ENCODE measurements at regions not wholly inside any gene's neighbourhood (a gene's known extent, or its start where the extent isn't known, plus 50 kb on each side); places are given as distances from the start of the nearest gene placed in this dataset.
"Not testable (repeated sequence)": the region's sequence is repeated elsewhere in the genome, so short reads cannot be mapped to it uniquely, and the experiment has no call there.

DNA sequence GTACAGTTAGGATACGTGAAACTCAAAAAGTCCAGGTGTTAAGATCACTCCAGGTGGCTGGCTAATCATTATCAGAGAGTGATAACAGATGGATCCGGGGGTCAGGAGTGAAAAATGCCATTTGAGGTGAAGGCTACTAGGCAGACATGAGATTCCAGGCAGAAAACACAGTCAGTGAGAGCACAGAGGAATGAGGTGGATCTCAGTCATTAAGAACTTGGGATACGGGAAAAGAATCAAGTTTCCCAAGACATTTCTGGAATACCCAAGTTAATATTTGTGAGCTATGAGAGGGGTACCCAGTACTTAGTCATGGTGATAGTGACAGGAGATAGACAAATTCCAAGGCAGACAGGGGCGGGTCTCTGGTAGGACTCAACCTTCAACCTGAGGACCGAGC lies 94.6 kb upstream of the ALG10B start (continued):
- TF ChIP-seq, protein P1, sequence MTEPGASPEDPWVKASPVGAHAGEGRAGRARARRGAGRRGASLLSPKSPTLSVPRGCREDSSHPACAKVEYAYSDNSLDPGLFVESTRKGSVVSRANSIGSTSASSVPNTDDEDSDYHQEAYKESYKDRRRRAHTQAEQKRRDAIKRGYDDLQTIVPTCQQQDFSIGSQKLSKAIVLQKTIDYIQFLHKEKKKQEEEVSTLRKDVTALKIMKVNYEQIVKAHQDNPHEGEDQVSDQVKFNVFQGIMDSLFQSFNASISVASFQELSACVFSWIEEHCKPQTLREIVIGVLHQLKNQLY (CRISPR knock-in tag; IDR thresholded peaks at IDR 0.05) = no peak
- TF ChIP-seq ELF4 (CRISPR knock-in tag; IDR thresholded peaks at IDR 0.05; ENCODE audit: low read depth) = no peak
- TF ChIP-seq SOX15 (CRISPR knock-in tag; IDR thresholded peaks at IDR 0.05) = no peak
- TF ChIP-seq GABPB1 (CRISPR knock-in tag; IDR thresholded peaks at IDR 0.05) = no peak
- TF ChIP-seq, protein P2, sequence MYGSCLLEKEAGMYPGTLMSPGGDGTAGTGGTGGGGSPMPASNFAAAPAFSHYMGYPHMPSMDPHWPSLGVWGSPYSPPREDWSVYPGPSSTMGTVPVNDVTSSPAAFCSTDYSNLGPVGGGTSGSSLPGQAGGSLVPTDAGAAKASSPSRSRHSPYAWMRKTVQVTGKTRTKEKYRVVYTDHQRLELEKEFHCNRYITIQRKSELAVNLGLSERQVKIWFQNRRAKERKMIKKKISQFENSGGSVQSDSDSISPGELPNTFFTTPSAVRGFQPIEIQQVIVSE (CRISPR knock-in tag; IDR thresholded peaks at IDR 0.05; ENCODE audit: borderline replicate concordance) = no peak
- TF ChIP-seq GRHL2 (CRISPR knock-in tag; IDR thresholded peaks at IDR 0.05; ENCODE audit: insufficient replicate concordance, severe bottlenecking) = no peak

DNA sequence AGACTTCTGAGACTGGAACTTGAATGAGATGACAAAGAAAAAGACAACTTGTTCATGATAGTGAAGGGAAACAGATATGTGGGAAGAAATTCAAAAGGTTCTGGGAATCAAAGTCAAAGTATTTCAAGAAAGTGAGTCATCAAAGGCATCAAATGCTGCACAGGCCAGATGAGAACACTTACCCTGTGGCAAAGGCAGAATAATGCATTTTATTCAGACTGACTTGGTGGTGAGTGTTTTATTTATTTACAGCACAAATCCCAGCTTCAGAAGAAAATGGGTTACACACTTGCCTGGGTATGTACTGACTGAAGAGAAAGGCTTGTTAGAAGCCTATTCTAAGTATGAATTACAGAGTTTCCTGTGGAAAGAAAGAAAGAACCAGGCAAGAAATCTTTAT lies 78.2 kb upstream of the ALG10B start:
- CTCF ChIA-PET; H3K27me3 Mint-ChIP-seq (ENCODE audit: low read depth); ATAC-seq; H3K27ac Mint-ChIP-seq; DNase-seq (ENCODE audit: low spot score); POLR2A ChIA-PET; H3K4me1 Mint-ChIP-seq; H3K4me3 Mint-ChIP-seq: not testable (repeated sequence)
- H3K36me3 Mint-ChIP-seq = peaks cover 72% of the 10 kb centered on the region
- H3K9me3 Mint-ChIP-seq = peaks cover 89% of the 10 kb centered on the region

DNA sequence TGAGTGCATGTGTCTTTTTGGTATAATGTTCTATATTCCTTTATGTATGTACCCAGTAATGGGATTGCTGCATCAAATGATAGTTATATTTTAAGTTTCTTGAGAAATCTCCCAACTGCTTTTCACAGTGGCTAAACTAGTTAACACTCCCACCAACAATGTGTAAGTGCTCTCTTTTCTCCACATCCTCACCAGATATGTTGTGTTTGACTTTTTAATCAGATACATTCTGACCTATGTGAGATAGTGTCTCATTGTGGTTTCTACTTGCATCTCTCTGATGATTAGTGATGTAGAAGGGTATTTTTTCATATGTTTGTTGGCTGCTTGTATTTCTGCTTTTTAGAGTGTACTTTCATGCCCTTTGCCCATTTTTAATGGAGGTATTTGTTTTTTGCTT lies 62.8 kb upstream of the ALG10B start:
- H3K27ac Mint-ChIP-seq = no peak overlapping the region
- H3K4me3 Mint-ChIP-seq = no peak overlapping the region
- TF ChIP-seq, protein P3, sequence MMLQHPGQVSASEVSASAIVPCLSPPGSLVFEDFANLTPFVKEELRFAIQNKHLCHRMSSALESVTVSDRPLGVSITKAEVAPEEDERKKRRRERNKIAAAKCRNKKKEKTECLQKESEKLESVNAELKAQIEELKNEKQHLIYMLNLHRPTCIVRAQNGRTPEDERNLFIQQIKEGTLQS (CRISPR knock-in tag; conservative IDR thresholded peaks at IDR 0.05) = no peak
- TF ChIP-seq, protein P4, sequence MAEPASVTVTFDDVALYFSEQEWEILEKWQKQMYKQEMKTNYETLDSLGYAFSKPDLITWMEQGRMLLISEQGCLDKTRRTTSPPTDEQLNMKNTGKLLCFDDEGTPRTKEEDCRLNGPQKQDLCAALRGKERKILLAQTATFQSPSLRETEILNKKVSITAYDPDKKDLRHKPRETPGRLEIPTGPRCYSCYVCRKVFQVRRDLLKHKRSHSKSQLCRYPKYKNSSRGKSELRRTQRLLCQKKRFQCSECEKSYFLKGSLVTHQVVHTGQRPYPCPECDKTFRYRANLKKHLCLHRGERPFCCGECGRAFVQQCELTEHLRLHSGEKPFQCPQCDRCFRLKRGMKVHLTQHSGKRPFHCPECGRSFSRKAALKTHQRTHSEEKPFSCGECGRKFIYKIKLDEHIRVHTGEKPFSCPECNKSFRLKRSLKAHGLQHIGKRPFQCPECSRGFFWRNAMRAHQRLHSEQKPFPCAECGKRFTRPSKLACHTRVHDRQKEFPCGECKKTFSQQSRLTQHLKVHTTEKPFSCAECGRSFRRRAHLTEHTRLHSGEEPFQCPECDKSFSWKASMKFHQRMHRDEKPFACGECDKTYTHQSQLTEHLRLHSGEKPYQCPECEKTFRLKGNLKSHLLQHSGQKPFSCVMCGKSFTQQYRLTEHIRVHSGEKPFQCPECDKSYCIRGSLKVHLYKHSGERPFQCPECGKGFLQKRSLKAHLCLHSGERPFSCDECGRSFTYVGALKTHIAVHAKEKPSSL (CRISPR knock-in tag; conservative IDR thresholded peaks at IDR 0.05) = no peak
- TF ChIP-seq, protein P5, sequence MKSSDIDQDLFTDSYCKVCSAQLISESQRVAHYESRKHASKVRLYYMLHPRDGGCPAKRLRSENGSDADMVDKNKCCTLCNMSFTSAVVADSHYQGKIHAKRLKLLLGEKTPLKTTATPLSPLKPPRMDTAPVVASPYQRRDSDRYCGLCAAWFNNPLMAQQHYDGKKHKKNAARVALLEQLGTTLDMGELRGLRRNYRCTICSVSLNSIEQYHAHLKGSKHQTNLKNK (CRISPR knock-in tag; IDR thresholded peaks at IDR 0.05) = no peak
- TF ChIP-seq, protein P6, sequence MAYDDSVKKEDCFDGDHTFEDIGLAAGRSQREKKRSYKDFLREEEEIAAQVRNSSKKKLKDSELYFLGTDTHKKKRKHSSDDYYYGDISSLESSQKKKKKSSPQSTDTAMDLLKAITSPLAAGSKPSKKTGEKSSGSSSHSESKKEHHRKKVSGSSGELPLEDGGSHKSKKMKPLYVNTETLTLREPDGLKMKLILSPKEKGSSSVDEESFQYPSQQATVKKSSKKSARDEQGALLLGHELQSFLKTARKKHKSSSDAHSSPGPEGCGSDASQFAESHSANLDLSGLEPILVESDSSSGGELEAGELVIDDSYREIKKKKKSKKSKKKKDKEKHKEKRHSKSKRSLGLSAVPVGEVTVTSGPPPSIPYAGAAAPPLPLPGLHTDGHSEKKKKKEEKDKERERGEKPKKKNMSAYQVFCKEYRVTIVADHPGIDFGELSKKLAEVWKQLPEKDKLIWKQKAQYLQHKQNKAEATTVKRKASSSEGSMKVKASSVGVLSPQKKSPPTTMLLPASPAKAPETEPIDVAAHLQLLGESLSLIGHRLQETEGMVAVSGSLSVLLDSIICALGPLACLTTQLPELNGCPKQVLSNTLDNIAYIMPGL (CRISPR knock-in tag; IDR thresholded peaks at IDR 0.05) = no peak
- TF ChIP-seq ZNF317 (CRISPR knock-in tag; IDR thresholded peaks at IDR 0.05; ENCODE audit: borderline replicate concordance, low read depth) (no peak), TCF7 (CRISPR knock-in tag; IDR thresholded peaks at IDR 0.05; ENCODE audit: low read depth) (no peak), ZNF121 (CRISPR knock-in tag; IDR thresholded peaks at IDR 0.05) (no peak), OVOL2 (CRISPR knock-in tag; IDR thresholded peaks at IDR 0.05; ENCODE audit: borderline replicate concordance) (no peak)
- TF ChIP-seq, protein P7, sequence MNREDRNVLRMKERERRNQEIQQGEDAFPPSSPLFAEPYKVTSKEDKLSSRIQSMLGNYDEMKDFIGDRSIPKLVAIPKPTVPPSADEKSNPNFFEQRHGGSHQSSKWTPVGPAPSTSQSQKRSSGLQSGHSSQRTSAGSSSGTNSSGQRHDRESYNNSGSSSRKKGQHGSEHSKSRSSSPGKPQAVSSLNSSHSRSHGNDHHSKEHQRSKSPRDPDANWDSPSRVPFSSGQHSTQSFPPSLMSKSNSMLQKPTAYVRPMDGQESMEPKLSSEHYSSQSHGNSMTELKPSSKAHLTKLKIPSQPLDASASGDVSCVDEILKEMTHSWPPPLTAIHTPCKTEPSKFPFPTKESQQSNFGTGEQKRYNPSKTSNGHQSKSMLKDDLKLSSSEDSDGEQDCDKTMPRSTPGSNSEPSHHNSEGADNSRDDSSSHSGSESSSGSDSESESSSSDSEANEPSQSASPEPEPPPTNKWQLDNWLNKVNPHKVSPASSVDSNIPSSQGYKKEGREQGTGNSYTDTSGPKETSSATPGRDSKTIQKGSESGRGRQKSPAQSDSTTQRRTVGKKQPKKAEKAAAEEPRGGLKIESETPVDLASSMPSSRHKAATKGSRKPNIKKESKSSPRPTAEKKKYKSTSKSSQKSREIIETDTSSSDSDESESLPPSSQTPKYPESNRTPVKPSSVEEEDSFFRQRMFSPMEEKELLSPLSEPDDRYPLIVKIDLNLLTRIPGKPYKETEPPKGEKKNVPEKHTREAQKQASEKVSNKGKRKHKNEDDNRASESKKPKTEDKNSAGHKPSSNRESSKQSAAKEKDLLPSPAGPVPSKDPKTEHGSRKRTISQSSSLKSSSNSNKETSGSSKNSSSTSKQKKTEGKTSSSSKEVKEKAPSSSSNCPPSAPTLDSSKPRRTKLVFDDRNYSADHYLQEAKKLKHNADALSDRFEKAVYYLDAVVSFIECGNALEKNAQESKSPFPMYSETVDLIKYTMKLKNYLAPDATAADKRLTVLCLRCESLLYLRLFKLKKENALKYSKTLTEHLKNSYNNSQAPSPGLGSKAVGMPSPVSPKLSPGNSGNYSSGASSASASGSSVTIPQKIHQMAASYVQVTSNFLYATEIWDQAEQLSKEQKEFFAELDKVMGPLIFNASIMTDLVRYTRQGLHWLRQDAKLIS (CRISPR knock-in tag; IDR thresholded peaks at IDR 0.05; ENCODE audit: borderline replicate concordance) = no peak
- TF ChIP-seq, protein P8, sequence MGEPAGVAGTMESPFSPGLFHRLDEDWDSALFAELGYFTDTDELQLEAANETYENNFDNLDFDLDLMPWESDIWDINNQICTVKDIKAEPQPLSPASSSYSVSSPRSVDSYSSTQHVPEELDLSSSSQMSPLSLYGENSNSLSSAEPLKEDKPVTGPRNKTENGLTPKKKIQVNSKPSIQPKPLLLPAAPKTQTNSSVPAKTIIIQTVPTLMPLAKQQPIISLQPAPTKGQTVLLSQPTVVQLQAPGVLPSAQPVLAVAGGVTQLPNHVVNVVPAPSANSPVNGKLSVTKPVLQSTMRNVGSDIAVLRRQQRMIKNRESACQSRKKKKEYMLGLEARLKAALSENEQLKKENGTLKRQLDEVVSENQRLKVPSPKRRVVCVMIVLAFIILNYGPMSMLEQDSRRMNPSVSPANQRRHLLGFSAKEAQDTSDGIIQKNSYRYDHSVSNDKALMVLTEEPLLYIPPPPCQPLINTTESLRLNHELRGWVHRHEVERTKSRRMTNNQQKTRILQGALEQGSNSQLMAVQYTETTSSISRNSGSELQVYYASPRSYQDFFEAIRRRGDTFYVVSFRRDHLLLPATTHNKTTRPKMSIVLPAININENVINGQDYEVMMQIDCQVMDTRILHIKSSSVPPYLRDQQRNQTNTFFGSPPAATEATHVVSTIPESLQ (CRISPR knock-in tag; IDR thresholded peaks at IDR 0.05) = no peak
- TF ChIP-seq, protein P9, sequence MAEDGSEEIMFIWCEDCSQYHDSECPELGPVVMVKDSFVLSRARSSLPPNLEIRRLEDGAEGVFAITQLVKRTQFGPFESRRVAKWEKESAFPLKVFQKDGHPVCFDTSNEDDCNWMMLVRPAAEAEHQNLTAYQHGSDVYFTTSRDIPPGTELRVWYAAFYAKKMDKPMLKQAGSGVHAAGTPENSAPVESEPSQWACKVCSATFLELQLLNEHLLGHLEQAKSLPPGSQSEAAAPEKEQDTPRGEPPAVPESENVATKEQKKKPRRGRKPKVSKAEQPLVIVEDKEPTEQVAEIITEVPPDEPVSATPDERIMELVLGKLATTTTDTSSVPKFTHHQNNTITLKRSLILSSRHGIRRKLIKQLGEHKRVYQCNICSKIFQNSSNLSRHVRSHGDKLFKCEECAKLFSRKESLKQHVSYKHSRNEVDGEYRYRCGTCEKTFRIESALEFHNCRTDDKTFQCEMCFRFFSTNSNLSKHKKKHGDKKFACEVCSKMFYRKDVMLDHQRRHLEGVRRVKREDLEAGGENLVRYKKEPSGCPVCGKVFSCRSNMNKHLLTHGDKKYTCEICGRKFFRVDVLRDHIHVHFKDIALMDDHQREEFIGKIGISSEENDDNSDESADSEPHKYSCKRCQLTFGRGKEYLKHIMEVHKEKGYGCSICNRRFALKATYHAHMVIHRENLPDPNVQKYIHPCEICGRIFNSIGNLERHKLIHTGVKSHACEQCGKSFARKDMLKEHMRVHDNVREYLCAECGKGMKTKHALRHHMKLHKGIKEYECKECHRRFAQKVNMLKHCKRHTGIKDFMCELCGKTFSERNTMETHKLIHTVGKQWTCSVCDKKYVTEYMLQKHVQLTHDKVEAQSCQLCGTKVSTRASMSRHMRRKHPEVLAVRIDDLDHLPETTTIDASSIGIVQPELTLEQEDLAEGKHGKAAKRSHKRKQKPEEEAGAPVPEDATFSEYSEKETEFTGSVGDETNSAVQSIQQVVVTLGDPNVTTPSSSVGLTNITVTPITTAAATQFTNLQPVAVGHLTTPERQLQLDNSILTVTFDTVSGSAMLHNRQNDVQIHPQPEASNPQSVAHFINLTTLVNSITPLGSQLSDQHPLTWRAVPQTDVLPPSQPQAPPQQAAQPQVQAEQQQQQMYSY (CRISPR knock-in tag; IDR thresholded peaks at IDR 0.05) = no peak
- peaks cover 80% of the 10 kb centered on the region for H3K36me3 Mint-ChIP-seq
- ATAC-seq = no peak
- H3K4me1 Mint-ChIP-seq = no peaks in the 10 kb centered on the region
- H3K9me3 Mint-ChIP-seq = peaks cover 88% of the 10 kb centered on the region
- DNase-seq (ENCODE audit: low spot score) = no peak
- ChIA-PET POLR2A (no interaction called here), CTCF (no interaction called here)
- peaks cover 14% of the 10 kb centered on the region for H3K27me3 Mint-ChIP-seq (ENCODE audit: low read depth)

Data from WTC11 (cell line).